GM12878 (cell line): ENCODE measurements at regions not wholly inside any gene's neighbourhood (a gene's known extent, or its start where the extent isn't known, plus 50 kb on each side); places are given as distances from the start of the nearest gene placed in this dataset.

Source experiments
- ATAC-seq: fragments of 200-7000 bp; cut with Tn5 transposase; 3 replicates; pipeline ENCODE4 v1.9.1; 2020; ENCODE audit warnings: mild to moderate bottlenecking, moderate library complexity
- BruUV-seq: library from RNA; stranded (reverse); fragments of 400-500 nt; replicated peaks from 2 replicates; lab custom pipeline; 2021; lab: Mats Ljungman, UMichigan
- CTCF ChIA-PET: fragments of 300-600 bp; sonication (Branson Sonifier 250); formaldehyde crosslinking; extraction: SDS; loops from one replicate; lab custom pipeline; 2021; ENCODE audit warnings: inconsistent platforms; lab: Yijun Ruan, JAX
- POLR2A ChIA-PET: fragments of 350-600 bp; formaldehyde crosslinking; extraction: SDS; loops from one replicate; lab custom pipeline; 2021; ENCODE audit warnings: inconsistent platforms; lab: Charles Lee
- RAD21 ChIA-PET: fragments of 300-600 bp; sonication (Branson Sonifier 250); formaldehyde crosslinking; loops from one replicate; lab custom pipeline; 2023; ENCODE audit warnings: antibody characterized with exemption; ENCODE audit not compliant: unreplicated experiment; lab: Charles Lee
- SMC1A ChIA-PET: fragments of 300-600 bp; sonication (Branson Sonifier 250); formaldehyde crosslinking; loops from one replicate; lab custom pipeline; 2023; ENCODE audit not compliant: unreplicated experiment, uncharacterized antibody; lab: Charles Lee
- DNase-seq: peaks from one replicate; pipeline ENCODE4 v3.0.0-alpha.2; 2011; ENCODE audit warnings: low read depth, low spot score
- FAIRE-seq: peaks from 3 replicates; lab custom pipeline; 2011; peaks lifted over from hg19 to GRCh38; lab: Jason Lieb, UNC
- H2AFZ ChIP-seq: 2 replicates; pipeline ENCODE4 v1.6.0; 2011; ENCODE audit warnings: low read depth, low read length, control low read depth; ENCODE audit not compliant: control insufficient read depth
- H3K27ac ChIP-seq: 2 replicates; pipeline ENCODE4 v1.5.1; 2011; ENCODE audit warnings: control low read depth; ENCODE audit not compliant: control insufficient read depth, insufficient read depth
- H3K27me3 ChIP-seq, 2 experiments: replicated peaks in 1 of 2; 2 replicates each; pipeline versions ENCODE4 v1.6.0 to v1.6.1; 2011; ENCODE audit warnings: low read length in 1 of 2; ENCODE audit not compliant: control insufficient read depth in 2 of 2, insufficient read depth in 2 of 2
- H3K36me3 ChIP-seq, 2 experiments: 2 replicates each; pipeline ENCODE4 v1.5.1; 2011; ENCODE audit warnings: low read length in 1 of 2; ENCODE audit not compliant: control insufficient read depth in 2 of 2, insufficient read depth in 2 of 2
- H3K4me1 ChIP-seq: 2 replicates; pipeline ENCODE4 v1.6.1; 2011; ENCODE audit warnings: mild to moderate bottlenecking, low read length, moderate library complexity, mixed read lengths; ENCODE audit not compliant: control insufficient read depth, insufficient read depth
- H3K4me2 ChIP-seq: 2 replicates; pipeline ENCODE4 v1.6.0; 2011; ENCODE audit warnings: control low read depth; ENCODE audit not compliant: control insufficient read depth, insufficient read depth
- H3K4me3 ChIP-seq: fragments of 200-600 bp; sonication (generic); 2 replicates; pipeline ENCODE4 v1.5.1; 2016
- H3K79me2 ChIP-seq: 2 replicates; pipeline ENCODE4 v1.6.0; 2011; ENCODE audit warnings: low read length; ENCODE audit not compliant: control insufficient read depth, insufficient read depth
- H3K9ac ChIP-seq: 2 replicates; pipeline ENCODE4 v1.8.0; 2011; ENCODE audit warnings: low read length, control low read depth, mixed read lengths; ENCODE audit not compliant: control insufficient read depth, insufficient read depth
- H3K9me3 ChIP-seq: replicated peaks from 3 replicates; pipeline ENCODE4 v1.5.1; 2011; ENCODE audit warnings: mild to moderate bottlenecking, low read length; ENCODE audit not compliant: control insufficient read depth, insufficient read depth
- H4K20me1 ChIP-seq: 2 replicates; pipeline ENCODE4 v1.6.0; 2011; ENCODE audit not compliant: control insufficient read depth, insufficient read depth
- ATF7 ChIP-seq: fragments of 450-650 bp; IDR thresholded peaks from 2 replicates; pipeline ENCODE4 v1.6.1; 2016; ENCODE audit warnings: low read depth, mild to moderate bottlenecking
- CEBPZ ChIP-seq: fragments of 150-350 bp; IDR thresholded peaks from 2 replicates; pipeline ENCODE4 v1.6.1; 2016; ENCODE audit warnings: low read depth, low read length
- GABPA ChIP-seq: IDR thresholded peaks from 2 replicates; pipeline ENCODE4 v1.6.1; 2014; ENCODE audit warnings: antibody characterized with exemption, low read depth, mild to moderate bottlenecking, inconsistent platforms
- IRF4 ChIP-seq: IDR thresholded peaks from 2 replicates; pipeline ENCODE4 v1.6.1; 2011; ENCODE audit warnings: low read depth, low read length
- MLLT1 ChIP-seq: fragments of 450-650 bp; IDR thresholded peaks from 2 replicates; pipeline ENCODE4 v1.6.1; 2016; ENCODE audit warnings: mild to moderate bottlenecking
- MTA2 ChIP-seq: fragments of 450-650 bp; IDR thresholded peaks from 2 replicates; pipeline ENCODE4 v1.6.1; 2016; ENCODE audit warnings: low read depth, mild to moderate bottlenecking, moderate library complexity
- NFXL1 ChIP-seq: fragments of 450-650 bp; IDR thresholded peaks from 2 replicates; pipeline ENCODE4 v1.6.1; 2017; ENCODE audit warnings: antibody characterized with exemption, mild to moderate bottlenecking, borderline replicate concordance
- NR2C1 ChIP-seq: fragments of 450-650 bp; IDR thresholded peaks from 2 replicates; pipeline ENCODE4 v1.6.1; 2017; ENCODE audit warnings: antibody characterized with exemption, mild to moderate bottlenecking, moderate library complexity
- PBX3 ChIP-seq: IDR thresholded peaks from 2 replicates; pipeline ENCODE4 v1.6.1; 2011; ENCODE audit warnings: mild to moderate bottlenecking, low read depth, low read length, moderate library complexity; ENCODE audit not compliant: insufficient replicate concordance
- RAD51 ChIP-seq: fragments of 450-650 bp; IDR thresholded peaks from 2 replicates; pipeline ENCODE4 v1.6.1; 2016; ENCODE audit warnings: moderate library complexity, mild to moderate bottlenecking, inconsistent platforms
- RB1 ChIP-seq: fragments of 450-650 bp; formaldehyde crosslinking; IDR thresholded peaks from 2 replicates; pipeline ENCODE4 v1.6.1; 2017; ENCODE audit warnings: mild to moderate bottlenecking, borderline replicate concordance
- SUPT20H ChIP-seq: IDR thresholded peaks from 2 replicates; pipeline ENCODE4 v1.6.1; 2011; ENCODE audit warnings: low read depth, mild to moderate bottlenecking, low read length, moderate library complexity, borderline replicate concordance; ENCODE audit not compliant: control insufficient read depth
- YBX1 ChIP-seq: fragments of 450-650 bp; IDR thresholded peaks from 2 replicates; pipeline ENCODE4 v1.6.1; 2016; ENCODE audit warnings: antibody characterized with exemption
- YY1 ChIP-seq: IDR thresholded peaks from 2 replicates; pipeline ENCODE4 v1.6.1; 2011; ENCODE audit warnings: low read depth, mild to moderate bottlenecking, low read length
- ZBTB11 ChIP-seq: fragments of 450-650 bp; formaldehyde crosslinking; IDR thresholded peaks from 2 replicates; pipeline ENCODE4 v1.5.0; 2022; ENCODE audit warnings: mild to moderate bottlenecking, missing genetic modification characterization
- WGBS: methylation state at CpG from one replicate; pipeline ENCODE4 v1.1.6; 2016; ENCODE audit warnings: low lambda C conversion rate; ENCODE audit not compliant: insufficient replicate concordance, insufficient coverage; ENCODE audit errors: missing lambda C conversion rate; 5-methylcytosine and 5-hydroxymethylcytosine counted together
- in situ Hi-C: fragments of 300-500 bp; cut with MboI; formaldehyde crosslinking; loops from 9 replicates; pipeline ENCODE4 v1.14.3; 2018; ENCODE audit warnings: mixed read lengths
- intact Hi-C: fragments of 100-400 bp; cut with micrococcal nuclease; formaldehyde crosslinking; loops from one replicate; pipeline ENCODE4 v1.14.2; 2022; ENCODE audit not compliant: unreplicated experiment

GRCh38 chr4:186017801-186018200 is 51.2 kb upstream of the TLR3 start (continued):
- TF ChIP-seq ZBTB11 (CRISPR knock-in tag), result no peak
- TF ChIP-seq MTA2, result no peak
- no peak for TF ChIP-seq NR2C1

GRCh38 chr4:186018261-186018660 is 50.7 kb upstream of the TLR3 start:
- Histone ChIP-seq H4K20me1 (no peaks in the 10 kb centered on the region), H3K79me2 (no peaks in the 10 kb centered on the region), H3K27me3 (no peaks in the 10 kb centered on the region; a peak in 1 of 4 replicates), H3K4me3 (no peak overlapping the region), H2AFZ (no peak overlapping the region), H3K4me1 (no peaks in the 10 kb centered on the region), H3K9ac (no peak overlapping the region), H3K4me2 (no peak overlapping the region), H3K36me3 (no peaks in the 10 kb centered on the region), H3K27ac (no peak overlapping the region), H3K9me3 (no peaks in the 10 kb centered on the region)
- DNase-seq (no peak), ATAC-seq (no peak), FAIRE-seq (no peak)
- ChIA-PET POLR2A (no interaction called here), CTCF (interaction anchor here (0.6 to 2.1 kb wide), 6 partner anchors 9 to 499 kb away, joined by 3 to 7 read pairs (median 4); no protein-coding TSS in a partner anchor), SMC1A (interaction anchor here (1.5 kb wide), 1 partner anchor 22 kb away, joined by 4 read pairs; no protein-coding TSS in a partner anchor), RAD21 (no interaction called here)
- intact Hi-C loops (no loop called here), in situ Hi-C loops (no loop called here)
- 38% methylated on average over 3 of the region's 3 CpGs for WGBS
- no TSS peak for BruUV-seq
- TF ChIP-seq NFXL1 (no peak), CEBPZ (no peak), GABPA (no peak), YBX1 (no peak), SUPT20H (no peak), RB1 (no peak), IRF4 (no peak), YY1 (no peak), PBX3 (no peak), ATF7 (no peak), MLLT1 (no peak), RAD51 (no peak)
